ENCODE measurements at regions not wholly inside any gene's neighbourhood (a gene's known extent, or its start where the extent isn't known, plus 50 kb on each side); places are given as distances from the start of the nearest gene placed in this dataset.

DNA sequence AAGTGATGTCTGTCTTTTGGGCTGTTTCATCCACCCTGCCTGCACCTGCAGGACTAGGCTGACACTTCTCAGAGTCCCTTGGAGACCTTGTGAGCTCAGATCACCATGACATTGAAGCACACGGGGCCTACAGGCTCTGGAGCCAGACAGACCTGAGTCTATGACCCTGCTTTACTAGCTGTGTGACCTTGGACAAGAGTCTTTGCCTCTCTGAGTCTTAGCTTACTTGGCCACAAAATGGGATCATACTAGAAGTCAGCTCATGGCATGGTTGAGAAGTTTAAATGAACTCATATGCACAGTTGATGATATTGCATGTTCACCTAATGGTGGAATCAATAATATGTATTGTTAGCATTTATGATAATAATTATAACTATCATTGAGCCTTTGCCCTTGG is 102.9 kb upstream of the SMAD3 start:
- DNase-seq (ENCODE audit: low read depth, low spot score) (no peak), FAIRE-seq (no peak)
- Histone ChIP-seq H3K4me1 (ENCODE audit: control insufficient read depth, extremely low read depth, insufficient read depth, low read length) (peaks cover under 1% of the 10 kb centered on the region), H3K27me3 (ENCODE audit: control insufficient read depth, extremely low read depth, insufficient read depth, low read length) (no peaks in the 10 kb centered on the region), H3K9ac (ENCODE audit: control insufficient read depth, extremely low read depth, insufficient read depth, low read length) (no peak overlapping the region), H3K4me2 (ENCODE audit: control insufficient read depth, extremely low read depth, insufficient read depth, low read depth, low read length) (no peak overlapping the region), H3K4me3 (ENCODE audit: control insufficient read depth in 2 of 3, extremely low read depth in 1 of 3, insufficient read depth in 2 of 3, low read depth in 1 of 3, low read length in 3 of 3) (no peak overlapping the region), H4K20me1 (ENCODE audit: control insufficient read depth, extremely low read depth, insufficient read depth, low read length) (no peaks in the 10 kb centered on the region), H2AFZ (ENCODE audit: control insufficient read depth, low read length) (no peak overlapping the region), H3K9me3 (ENCODE audit: control insufficient read depth, low read depth, low read length) (no peaks in the 10 kb centered on the region), H3K79me2 (ENCODE audit: control insufficient read depth, insufficient read depth, low read length) (no peaks in the 10 kb centered on the region), H3K9me1 (ENCODE audit: control insufficient read depth, extremely low read depth, insufficient read depth, low read length) (no peaks in the 10 kb centered on the region), H3K27ac (ENCODE audit: control insufficient read depth, insufficient read depth, low read length) (no peak overlapping the region), H3K36me3 (ENCODE audit: control insufficient read depth in 2 of 2, extremely low read depth in 1 of 2, insufficient read depth in 2 of 2, low read length in 2 of 2) (no peaks in the 10 kb centered on the region)
- dilution Hi-C loops (cut with MboI; ENCODE audit: extremely low pct_ligation_motif_present, low sequenced_read_pairs), result no loop called here
- no peak for TF ChIP-seq EZH2 (IDR thresholded peaks at IDR 0.05; ENCODE audit: low read length)
- TF ChIP-seq, protein P1, sequence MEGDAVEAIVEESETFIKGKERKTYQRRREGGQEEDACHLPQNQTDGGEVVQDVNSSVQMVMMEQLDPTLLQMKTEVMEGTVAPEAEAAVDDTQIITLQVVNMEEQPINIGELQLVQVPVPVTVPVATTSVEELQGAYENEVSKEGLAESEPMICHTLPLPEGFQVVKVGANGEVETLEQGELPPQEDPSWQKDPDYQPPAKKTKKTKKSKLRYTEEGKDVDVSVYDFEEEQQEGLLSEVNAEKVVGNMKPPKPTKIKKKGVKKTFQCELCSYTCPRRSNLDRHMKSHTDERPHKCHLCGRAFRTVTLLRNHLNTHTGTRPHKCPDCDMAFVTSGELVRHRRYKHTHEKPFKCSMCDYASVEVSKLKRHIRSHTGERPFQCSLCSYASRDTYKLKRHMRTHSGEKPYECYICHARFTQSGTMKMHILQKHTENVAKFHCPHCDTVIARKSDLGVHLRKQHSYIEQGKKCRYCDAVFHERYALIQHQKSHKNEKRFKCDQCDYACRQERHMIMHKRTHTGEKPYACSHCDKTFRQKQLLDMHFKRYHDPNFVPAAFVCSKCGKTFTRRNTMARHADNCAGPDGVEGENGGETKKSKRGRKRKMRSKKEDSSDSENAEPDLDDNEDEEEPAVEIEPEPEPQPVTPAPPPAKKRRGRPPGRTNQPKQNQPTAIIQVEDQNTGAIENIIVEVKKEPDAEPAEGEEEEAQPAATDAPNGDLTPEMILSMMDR (optimal IDR thresholded peaks at IDR 0.05 in 1 of 3, IDR thresholded peaks at IDR 0.05 in 1 of 3, conservative IDR thresholded peaks at IDR 0.05 in 1 of 3; ENCODE audit: extremely low read depth in 1 of 3, insufficient read depth in 2 of 3, low read length in 3 of 3), result no peak

DNA sequence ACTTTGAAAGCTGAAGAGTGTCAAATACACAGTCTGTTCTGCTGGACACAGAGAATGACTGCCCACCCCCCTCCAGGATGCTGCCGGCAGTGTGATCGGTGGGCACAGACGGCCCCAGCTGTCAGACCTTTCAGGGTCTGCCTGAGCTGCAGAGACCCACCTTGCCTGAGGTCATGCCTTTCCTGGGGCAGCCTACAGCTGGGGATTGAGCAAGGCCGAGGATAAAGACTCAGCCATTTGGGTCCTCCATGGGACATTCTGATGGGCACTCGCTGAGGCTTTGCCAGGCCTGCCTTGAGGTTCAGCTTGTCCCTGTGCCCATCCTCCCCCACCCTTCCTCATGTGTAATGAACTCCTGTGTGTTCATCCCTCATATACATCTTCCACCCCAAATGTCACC is 102.3 kb upstream of the SMAD3 start:
- no peaks in the 10 kb centered on the region for H3K79me2 ChIP-seq (ENCODE audit: control insufficient read depth, insufficient read depth, low read length)
- H3K9me3 ChIP-seq (ENCODE audit: control insufficient read depth, low read depth, low read length), result no peaks in the 10 kb centered on the region

More for the DNA sequence above, 102.3 kb upstream of the SMAD3 start:
- TF ChIP-seq, protein P1 (optimal IDR thresholded peaks at IDR 0.05 in 1 of 3, IDR thresholded peaks at IDR 0.05 in 1 of 3, conservative IDR thresholded peaks at IDR 0.05 in 1 of 3; ENCODE audit: extremely low read depth in 1 of 3, insufficient read depth in 2 of 3, low read length in 3 of 3), result no peak
- Histone ChIP-seq H3K4me1 (ENCODE audit: control insufficient read depth, extremely low read depth, insufficient read depth, low read length) (no peaks in the 10 kb centered on the region), H3K4me3 (ENCODE audit: control insufficient read depth in 2 of 3, extremely low read depth in 1 of 3, insufficient read depth in 2 of 3, low read depth in 1 of 3, low read length in 3 of 3) (no peak overlapping the region), H3K9me1 (ENCODE audit: control insufficient read depth, extremely low read depth, insufficient read depth, low read length) (no peaks in the 10 kb centered on the region), H4K20me1 (ENCODE audit: control insufficient read depth, extremely low read depth, insufficient read depth, low read length) (no peaks in the 10 kb centered on the region), H3K9ac (ENCODE audit: control insufficient read depth, extremely low read depth, insufficient read depth, low read length) (no peak overlapping the region), H2AFZ (ENCODE audit: control insufficient read depth, low read length) (no peak overlapping the region), H3K27me3 (ENCODE audit: control insufficient read depth, extremely low read depth, insufficient read depth, low read length) (no peaks in the 10 kb centered on the region), H3K36me3 (ENCODE audit: control insufficient read depth in 2 of 2, extremely low read depth in 1 of 2, insufficient read depth in 2 of 2, low read length in 2 of 2) (no peaks in the 10 kb centered on the region), H3K27ac (ENCODE audit: control insufficient read depth, insufficient read depth, low read length) (no peak overlapping the region), H3K4me2 (ENCODE audit: control insufficient read depth, extremely low read depth, insufficient read depth, low read depth, low read length) (no peak overlapping the region)
- dilution Hi-C loops (cut with MboI; ENCODE audit: extremely low pct_ligation_motif_present, low sequenced_read_pairs), result no loop called here
- FAIRE-seq, result no peak
- DNase-seq (ENCODE audit: low read depth, low spot score), result no peak
